ENCODE measurements at regions not wholly inside any gene's neighbourhood (a gene's known extent, or its start where the extent isn't known, plus 50 kb on each side); places are given as distances from the start of the nearest gene placed in this dataset.

DNA sequence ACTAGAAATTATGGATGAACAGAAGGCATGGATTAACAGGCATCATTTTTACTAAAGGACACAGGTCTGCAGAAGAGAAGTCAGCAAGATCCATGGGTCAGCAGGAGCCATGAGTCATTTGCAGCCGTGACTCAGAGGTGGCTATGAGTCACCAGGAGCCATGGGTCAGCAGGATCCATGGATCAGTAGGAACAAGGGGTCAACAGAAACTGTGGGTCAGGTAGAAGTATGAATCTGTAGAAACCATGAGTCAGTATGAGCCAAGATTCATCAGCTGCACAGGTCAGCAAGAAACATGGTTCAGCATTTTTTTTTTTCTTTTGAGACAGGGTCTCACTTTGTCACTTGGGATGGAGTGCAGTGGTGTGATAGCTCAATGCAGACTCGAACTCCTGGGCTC is 58.2 kb upstream of the HS3ST4 start:
- TF ChIP-seq POLR2A (IDR thresholded peaks at IDR 0.05): no peak
- TF ChIP-seq, protein P1, sequence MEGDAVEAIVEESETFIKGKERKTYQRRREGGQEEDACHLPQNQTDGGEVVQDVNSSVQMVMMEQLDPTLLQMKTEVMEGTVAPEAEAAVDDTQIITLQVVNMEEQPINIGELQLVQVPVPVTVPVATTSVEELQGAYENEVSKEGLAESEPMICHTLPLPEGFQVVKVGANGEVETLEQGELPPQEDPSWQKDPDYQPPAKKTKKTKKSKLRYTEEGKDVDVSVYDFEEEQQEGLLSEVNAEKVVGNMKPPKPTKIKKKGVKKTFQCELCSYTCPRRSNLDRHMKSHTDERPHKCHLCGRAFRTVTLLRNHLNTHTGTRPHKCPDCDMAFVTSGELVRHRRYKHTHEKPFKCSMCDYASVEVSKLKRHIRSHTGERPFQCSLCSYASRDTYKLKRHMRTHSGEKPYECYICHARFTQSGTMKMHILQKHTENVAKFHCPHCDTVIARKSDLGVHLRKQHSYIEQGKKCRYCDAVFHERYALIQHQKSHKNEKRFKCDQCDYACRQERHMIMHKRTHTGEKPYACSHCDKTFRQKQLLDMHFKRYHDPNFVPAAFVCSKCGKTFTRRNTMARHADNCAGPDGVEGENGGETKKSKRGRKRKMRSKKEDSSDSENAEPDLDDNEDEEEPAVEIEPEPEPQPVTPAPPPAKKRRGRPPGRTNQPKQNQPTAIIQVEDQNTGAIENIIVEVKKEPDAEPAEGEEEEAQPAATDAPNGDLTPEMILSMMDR (IDR thresholded peaks at IDR 0.05): no peak

Measured in right lobe of liver (tissue), 4 donors.